ENCODE measurements at regions not wholly inside any gene's neighbourhood (a gene's known extent, or its start where the extent isn't known, plus 50 kb on each side); places are given as distances from the start of the nearest gene placed in this dataset.

GRCh38 chr4:81665045-81665444, 193.3 kb upstream of the RASGEF1B start:
- ChIA-PET CTCF (ENCODE audit: partially characterized antibody) (interaction anchor here (0.9 to 1.5 kb wide), 3 partner anchors 8 to 258 kb away, joined by 3 to 4 read pairs (median 3); no protein-coding TSS in a partner anchor), POLR2A (ENCODE audit: partially characterized antibody) (interaction anchor here (1.2 kb wide), 1 partner anchor 13 kb away, joined by 3 read pairs; no protein-coding TSS in a partner anchor)
- Histone ChIP-seq H3K18ac (ENCODE audit: extremely low read depth, low read length) (no peak overlapping the region), H4K8ac (ENCODE audit: extremely low read depth, insufficient read depth, low read length) (no peak overlapping the region), H3K4me3 (ENCODE audit: extremely low read depth in 1 of 4, insufficient read depth in 2 of 4, low read depth in 3 of 4, low read length in 4 of 4) (no peak overlapping the region), H3K27ac (ENCODE audit: low read depth, low read length) (no peak overlapping the region), H3K27me3 (replicated peaks in 1 of 4; ENCODE audit: control insufficient read depth in 3 of 4, extremely low read depth in 1 of 4, insufficient read depth in 3 of 4, low read length in 3 of 4) (no peaks in the 10 kb centered on the region), H3K4me2 (ENCODE audit: insufficient read depth in 1 of 2, low read depth in 2 of 2, low read length in 2 of 2) (no peak overlapping the region), H3K14ac (ENCODE audit: insufficient read length) (no peak overlapping the region), H3K23ac (ENCODE audit: insufficient read length) (no peak overlapping the region), H3K36me3 (ENCODE audit: control insufficient read depth in 2 of 4, insufficient read depth in 4 of 4, low read length in 3 of 4) (no peaks in the 10 kb centered on the region), H2AFZ (ENCODE audit: low read length) (no peak overlapping the region), H3K9ac (replicated peaks in 1 of 4; ENCODE audit: extremely low read depth in 1 of 4, low read depth in 3 of 4, low read length in 3 of 4) (no peak overlapping the region), H3K9me3 (ENCODE audit: insufficient read depth in 2 of 2, low read depth in 1 of 2, low read length in 1 of 2) (no peaks in the 10 kb centered on the region), H2AK5ac (ENCODE audit: low read depth, low read length) (no peak overlapping the region), H3K4me1 (replicated peaks in 1 of 4; ENCODE audit: control insufficient read depth in 3 of 4, insufficient read depth in 4 of 4, low read length in 3 of 4) (no peaks in the 10 kb centered on the region), H2BK15ac (ENCODE audit: low read length) (no peak overlapping the region), H4K5ac (ENCODE audit: insufficient read length, low read depth, low read length) (no peak overlapping the region), H2BK120ac (replicated peaks; ENCODE audit: low read depth, low read length) (no peak overlapping the region), H4K20me1 (replicated peaks in 1 of 2; ENCODE audit: control insufficient read depth in 1 of 2, insufficient read depth in 2 of 2, low read length in 2 of 2) (no peaks in the 10 kb centered on the region), H3K56ac (replicated peaks; ENCODE audit: insufficient read length, low read depth, low read length) (no peak overlapping the region), H3K79me2 (ENCODE audit: control insufficient read depth in 1 of 2, insufficient read depth in 2 of 2, low read length in 2 of 2) (no peaks in the 10 kb centered on the region), H3K4ac (replicated peaks; ENCODE audit: insufficient read length, low read depth, low read length) (no peak overlapping the region), H2BK12ac (ENCODE audit: low read depth, low read length) (no peak overlapping the region), H2BK5ac (ENCODE audit: low read depth, low read length) (no peak overlapping the region), H4K91ac (replicated peaks; ENCODE audit: insufficient read length, low read length) (no peak overlapping the region), H3K79me1 (ENCODE audit: low read depth, low read length) (no peaks in the 10 kb centered on the region), H3K23me2 (ENCODE audit: low read depth, low read length) (no peaks in the 10 kb centered on the region), H2BK20ac (ENCODE audit: low read length) (no peak overlapping the region)
- DNase-seq (ENCODE audit: low read depth in 1 of 2, low spot score in 2 of 2) = no peak
- FAIRE-seq = no peak
- TF ChIP-seq MAX (IDR thresholded peaks at IDR 0.05) = no peak
- no peak for TF ChIP-seq RNF2 (IDR thresholded peaks at IDR 0.05; ENCODE audit: borderline replicate concordance, low read depth, low read length, missing control alignments, poor library complexity, severe bottlenecking)
- TF ChIP-seq JUN (IDR thresholded peaks at IDR 0.05; ENCODE audit: low read depth, low read length) = no peak

Measured in H1 (cell line).